ENCODE measurements at regions not wholly inside any gene's neighbourhood (a gene's known extent, or its start where the extent isn't known, plus 50 kb on each side); places are given as distances from the start of the nearest gene placed in this dataset.

GRCh38 chr9:93392974-93393373, 58.5 kb upstream of the FAM120A start:
- TF ChIP-seq, protein P1, sequence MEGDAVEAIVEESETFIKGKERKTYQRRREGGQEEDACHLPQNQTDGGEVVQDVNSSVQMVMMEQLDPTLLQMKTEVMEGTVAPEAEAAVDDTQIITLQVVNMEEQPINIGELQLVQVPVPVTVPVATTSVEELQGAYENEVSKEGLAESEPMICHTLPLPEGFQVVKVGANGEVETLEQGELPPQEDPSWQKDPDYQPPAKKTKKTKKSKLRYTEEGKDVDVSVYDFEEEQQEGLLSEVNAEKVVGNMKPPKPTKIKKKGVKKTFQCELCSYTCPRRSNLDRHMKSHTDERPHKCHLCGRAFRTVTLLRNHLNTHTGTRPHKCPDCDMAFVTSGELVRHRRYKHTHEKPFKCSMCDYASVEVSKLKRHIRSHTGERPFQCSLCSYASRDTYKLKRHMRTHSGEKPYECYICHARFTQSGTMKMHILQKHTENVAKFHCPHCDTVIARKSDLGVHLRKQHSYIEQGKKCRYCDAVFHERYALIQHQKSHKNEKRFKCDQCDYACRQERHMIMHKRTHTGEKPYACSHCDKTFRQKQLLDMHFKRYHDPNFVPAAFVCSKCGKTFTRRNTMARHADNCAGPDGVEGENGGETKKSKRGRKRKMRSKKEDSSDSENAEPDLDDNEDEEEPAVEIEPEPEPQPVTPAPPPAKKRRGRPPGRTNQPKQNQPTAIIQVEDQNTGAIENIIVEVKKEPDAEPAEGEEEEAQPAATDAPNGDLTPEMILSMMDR (conservative IDR thresholded peaks at IDR 0.05; ENCODE audit: low read length), result no peak
- TF ChIP-seq EZH2phosphoT487 (IDR thresholded peaks at IDR 0.05; ENCODE audit: borderline replicate concordance, low read depth, low read length), result no peak

All from OCI-LY7 (cell line).